Adrenal gland (tissue), 5 donors: ENCODE measurements at regions not wholly inside any gene's neighbourhood (a gene's known extent, or its start where the extent isn't known, plus 50 kb on each side); places are given as distances from the start of the nearest gene placed in this dataset.

Source experiments
- POLR2A ChIP-seq, 2 donors: fragments of 450-650 bp; IDR thresholded peaks; one replicate each; pipeline ENCODE4 v1.6.1; 2017; ENCODE audit warnings: antibody characterized with exemption in 2 of 2, mild to moderate bottlenecking in 2 of 2, moderate library complexity in 1 of 2
- TF ChIP-seq, protein P1 (sequence below), 6 experiments: fragments of 450-650 bp in 4 of 6; fragments of 200-600 bp in 2 of 6; sonication (generic) in 1 of 6; IDR thresholded peaks; 1 replicate in 5 of 6; 2 replicates in 1 of 6; pipeline versions ENCODE4 v1.5.1 to v1.8.0; 2016 to 2021; ENCODE audit warnings: antibody characterized with exemption in 6 of 6, mild to moderate bottlenecking in 2 of 6, moderate library complexity in 1 of 6
- donor health status: DM: no; HTN: no; CAD: no.

DNA sequence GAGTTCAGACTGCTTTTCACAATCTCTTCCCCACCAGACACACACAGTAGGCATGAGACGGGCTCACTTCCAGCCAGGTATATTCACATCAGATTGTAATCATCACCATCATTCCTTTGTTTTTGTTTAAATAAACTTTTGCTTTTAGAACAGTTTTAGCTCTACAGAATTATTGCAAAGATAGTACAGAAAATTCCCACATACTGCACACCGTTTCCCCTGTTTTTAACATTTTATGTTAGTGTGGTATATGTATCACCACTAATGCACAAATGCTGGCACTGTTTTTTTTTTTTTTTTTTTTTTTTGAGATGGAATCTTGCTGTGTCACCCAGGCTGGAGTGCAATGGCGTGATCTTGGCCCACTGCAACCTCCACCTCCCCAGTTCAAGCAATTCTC is 83.3 kb upstream of the ANO1 start:
- TF ChIP-seq, protein P1, sequence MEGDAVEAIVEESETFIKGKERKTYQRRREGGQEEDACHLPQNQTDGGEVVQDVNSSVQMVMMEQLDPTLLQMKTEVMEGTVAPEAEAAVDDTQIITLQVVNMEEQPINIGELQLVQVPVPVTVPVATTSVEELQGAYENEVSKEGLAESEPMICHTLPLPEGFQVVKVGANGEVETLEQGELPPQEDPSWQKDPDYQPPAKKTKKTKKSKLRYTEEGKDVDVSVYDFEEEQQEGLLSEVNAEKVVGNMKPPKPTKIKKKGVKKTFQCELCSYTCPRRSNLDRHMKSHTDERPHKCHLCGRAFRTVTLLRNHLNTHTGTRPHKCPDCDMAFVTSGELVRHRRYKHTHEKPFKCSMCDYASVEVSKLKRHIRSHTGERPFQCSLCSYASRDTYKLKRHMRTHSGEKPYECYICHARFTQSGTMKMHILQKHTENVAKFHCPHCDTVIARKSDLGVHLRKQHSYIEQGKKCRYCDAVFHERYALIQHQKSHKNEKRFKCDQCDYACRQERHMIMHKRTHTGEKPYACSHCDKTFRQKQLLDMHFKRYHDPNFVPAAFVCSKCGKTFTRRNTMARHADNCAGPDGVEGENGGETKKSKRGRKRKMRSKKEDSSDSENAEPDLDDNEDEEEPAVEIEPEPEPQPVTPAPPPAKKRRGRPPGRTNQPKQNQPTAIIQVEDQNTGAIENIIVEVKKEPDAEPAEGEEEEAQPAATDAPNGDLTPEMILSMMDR (IDR thresholded peaks at IDR 0.05) = no peak
- no peak for TF ChIP-seq POLR2A (IDR thresholded peaks at IDR 0.05)
